Epithelial cell of proximal tubule (primary cell): ENCODE measurements at regions not wholly inside any gene's neighbourhood (a gene's known extent, or its start where the extent isn't known, plus 50 kb on each side); places are given as distances from the start of the nearest gene placed in this dataset.

ENCODE experiments used
- DNase-seq: peaks from one replicate; pipeline ENCODE4 v3.0.0-alpha.2; 2011; ENCODE audit warnings: low read depth
- H3K4me3 ChIP-seq: 2 replicates; pipeline ENCODE4 v1.5.1; 2011; ENCODE audit warnings: low read depth, mild to moderate bottlenecking, low read length
- CTCF ChIP-seq: conservative IDR thresholded peaks from 2 replicates; pipeline ENCODE4 v1.5.1; 2012; ENCODE audit warnings: low read depth, mild to moderate bottlenecking, low read length

- DNase-seq: no peak
- TF ChIP-seq CTCF: no peak
- H3K4me3 ChIP-seq: no peak overlapping the region
Measured at GRCh38 chr12:108075561-108075960, 53.5 kb upstream of the WSCD2 start.

GRCh38 chr12:108076556-108076955, 52.5 kb upstream of the WSCD2 start:
- no peak for TF ChIP-seq CTCF
- H3K4me3 ChIP-seq: no peak overlapping the region
- DNase-seq: no peak

- no peak overlapping the region for H3K4me3 ChIP-seq
- no peak for TF ChIP-seq CTCF
- no peak for DNase-seq
Measured at GRCh38 chr12:108078428-108078827, 50.7 kb upstream of the WSCD2 start.
